Activated naive CD8-positive, alpha-beta T cell treated with anti-CD3 and anti-CD28 coated beads, Interleukin-2, amount 50 U/mL, for 24 hours (primary cell): ENCODE measurements at regions not wholly inside any gene's neighbourhood (a gene's known extent, or its start where the extent isn't known, plus 50 kb on each side); places are given as distances from the start of the nearest gene placed in this dataset.

Experiments
- ATAC-seq: fragments of 150-1000 bp; cut with Tn5 transposase; one replicate; pipeline ENCODE4 v1.10.0; 2021
- DNase-seq: peaks from one replicate; pipeline ENCODE4 v3.0.0; 2021
- H3K27ac Mint-ChIP-seq: one replicate; pipeline ENCODE4 v1.8.0; 2021; ENCODE audit warnings: mild to moderate bottlenecking, mixed read lengths
- H3K27me3 Mint-ChIP-seq: one replicate; pipeline ENCODE4 v1.8.0; 2021; ENCODE audit warnings: mixed read lengths
- H3K36me3 Mint-ChIP-seq: one replicate; pipeline ENCODE4 v1.8.0; 2021; ENCODE audit warnings: low read depth, mixed read lengths
- H3K4me1 Mint-ChIP-seq: one replicate; pipeline ENCODE4 v1.8.0; 2021; ENCODE audit warnings: mixed read lengths
- H3K4me3 Mint-ChIP-seq: one replicate; pipeline ENCODE4 v1.8.0; 2021; ENCODE audit warnings: mild to moderate bottlenecking, moderate library complexity, mixed read lengths
- H3K9me3 Mint-ChIP-seq: one replicate; pipeline ENCODE4 v1.8.0; 2021; ENCODE audit warnings: mixed read lengths

DNA sequence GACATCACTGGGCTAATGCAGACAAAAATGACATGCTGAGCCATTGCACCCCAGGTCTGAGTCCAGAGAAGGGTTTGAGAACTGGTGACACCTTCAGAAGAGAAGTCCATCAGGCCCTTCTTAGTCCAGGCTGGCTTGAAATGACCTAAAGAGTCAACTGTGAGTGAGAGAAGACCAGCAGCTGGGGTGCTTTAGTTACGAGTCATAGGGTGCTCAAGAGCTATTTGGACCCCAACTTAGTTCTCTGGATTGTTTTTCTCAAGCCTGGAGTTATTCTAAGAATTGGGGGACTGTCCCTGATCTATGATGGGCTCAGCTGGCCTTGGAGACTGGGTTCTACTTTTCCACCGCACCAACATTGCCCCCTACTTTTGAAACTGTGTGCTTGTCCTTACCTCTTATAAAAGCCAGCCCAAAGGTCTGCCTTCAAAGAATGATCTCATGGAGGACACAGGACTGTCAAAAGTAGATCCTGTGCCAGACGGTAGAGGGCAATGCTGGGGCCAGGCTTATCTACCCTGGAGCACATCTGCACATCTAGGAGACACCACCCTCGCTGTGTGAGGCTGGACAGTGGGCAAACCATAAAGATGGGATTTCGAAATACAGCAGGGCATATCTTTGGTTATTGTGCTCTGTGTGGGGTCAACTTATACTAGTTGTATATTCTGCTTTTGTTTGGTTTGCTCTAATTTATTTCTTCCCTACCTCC is 333.0 kb upstream of the SLC14A2 start:
- peaks cover 3% of the 10 kb centered on the region for H3K27me3 Mint-ChIP-seq
- no peak overlapping the region for H3K4me3 Mint-ChIP-seq
- H3K27ac Mint-ChIP-seq = no peak overlapping the region
- no peak for DNase-seq
- no peaks in the 10 kb centered on the region for H3K36me3 Mint-ChIP-seq
- ATAC-seq = no peak
- no peaks in the 10 kb centered on the region for H3K9me3 Mint-ChIP-seq
- H3K4me1 Mint-ChIP-seq = no peaks in the 10 kb centered on the region

DNA sequence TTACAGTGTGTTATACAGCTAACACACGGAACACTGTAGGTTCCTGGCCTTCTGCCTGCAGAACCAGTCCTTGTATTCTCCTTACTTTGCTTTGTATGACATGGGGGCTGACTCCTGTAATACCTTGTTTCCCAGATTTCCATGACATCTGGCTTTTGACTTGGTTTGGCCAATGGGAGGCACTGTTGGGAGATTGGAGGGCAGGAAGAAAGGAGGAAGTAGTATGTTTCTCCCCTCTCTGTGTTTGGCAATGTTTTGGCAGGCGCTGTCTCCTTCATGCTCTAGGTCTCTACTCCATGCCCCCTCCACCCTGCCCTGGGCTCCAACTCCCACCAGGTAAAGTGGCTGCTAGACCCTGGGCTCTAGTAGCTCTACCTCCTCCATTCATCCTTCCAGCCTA is 331.1 kb upstream of the SLC14A2 start:
- no peak for DNase-seq
- Mint-ChIP-seq H3K9me3 (no peaks in the 10 kb centered on the region), H3K27ac (no peak overlapping the region), H3K4me1 (no peaks in the 10 kb centered on the region), H3K36me3 (no peaks in the 10 kb centered on the region), H3K4me3 (no peak overlapping the region), H3K27me3 (peaks cover 3% of the 10 kb centered on the region)
- ATAC-seq = no peak

DNA sequence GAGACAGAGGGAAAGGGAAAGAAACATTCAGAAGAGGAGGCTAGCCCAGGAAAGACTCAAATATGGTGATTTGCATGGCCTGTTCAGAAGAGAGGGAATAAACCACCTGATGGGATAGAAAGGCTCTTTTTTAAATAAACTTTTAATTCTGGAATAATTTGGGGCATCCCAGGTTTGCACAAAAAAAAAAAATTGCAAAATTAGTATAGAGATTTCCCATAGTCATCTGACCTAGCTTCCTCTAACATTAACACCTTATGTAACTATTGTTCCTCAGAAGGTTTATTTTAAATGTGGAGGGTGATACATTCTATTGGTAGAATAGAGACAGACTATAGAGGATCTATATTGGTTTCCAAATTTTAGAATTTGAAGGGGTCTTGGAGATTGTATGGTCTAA is 330.4 kb upstream of the SLC14A2 start:
- H3K36me3 Mint-ChIP-seq = no peaks in the 10 kb centered on the region
- H3K27me3 Mint-ChIP-seq = peaks cover 3% of the 10 kb centered on the region
- DNase-seq (no peak), ATAC-seq (no peak)
- no peaks in the 10 kb centered on the region for H3K9me3 Mint-ChIP-seq
- H3K27ac Mint-ChIP-seq = no peak overlapping the region
- no peaks in the 10 kb centered on the region for H3K4me1 Mint-ChIP-seq
- no peak overlapping the region for H3K4me3 Mint-ChIP-seq

DNA sequence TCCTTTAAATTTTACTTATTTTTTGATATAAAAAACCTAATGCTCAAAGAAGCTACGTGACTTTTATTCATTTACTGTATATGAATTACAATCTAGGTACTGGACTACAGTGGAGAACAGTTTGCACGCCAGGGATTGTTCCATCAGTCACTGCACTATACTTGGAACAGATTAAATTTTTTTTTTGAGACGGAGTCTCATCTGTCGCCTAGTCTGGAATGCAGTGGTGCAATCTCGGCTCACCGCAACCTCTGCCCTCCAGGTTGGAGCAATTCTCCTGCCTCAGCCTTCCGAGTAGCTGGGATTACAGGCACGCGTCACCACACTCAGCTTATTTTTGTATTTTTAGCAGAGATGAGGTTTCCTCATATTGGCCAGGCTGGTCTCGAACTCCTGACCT is 330.0 kb upstream of the SLC14A2 start:
- no peaks in the 10 kb centered on the region for H3K36me3 Mint-ChIP-seq
- no peak for DNase-seq
- H3K9me3 Mint-ChIP-seq = no peaks in the 10 kb centered on the region
- no peak overlapping the region for H3K4me3 Mint-ChIP-seq
- H3K4me1 Mint-ChIP-seq = no peaks in the 10 kb centered on the region
- no peak for ATAC-seq
- peaks cover 5% of the 10 kb centered on the region for H3K27me3 Mint-ChIP-seq
- H3K27ac Mint-ChIP-seq = no peak overlapping the region

DNA sequence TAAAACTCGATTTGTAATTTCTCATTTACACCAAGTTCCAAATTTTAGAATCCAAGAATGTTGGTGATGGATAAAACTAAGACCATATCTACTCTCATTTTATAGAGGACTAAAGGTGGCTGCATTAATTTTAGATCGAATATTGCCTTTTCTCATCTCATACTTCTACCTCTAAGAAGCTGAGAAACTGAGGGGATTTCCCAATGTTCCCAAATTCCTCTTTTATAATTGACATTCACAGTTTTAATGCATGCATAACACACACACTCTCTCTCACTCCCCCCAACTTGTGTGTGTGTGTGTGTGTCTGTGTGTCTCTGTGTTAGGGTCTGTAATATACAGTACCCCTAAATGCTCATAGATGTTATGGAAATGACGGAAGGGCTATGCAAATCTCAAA is 328.8 kb upstream of the SLC14A2 start:
- H3K27ac Mint-ChIP-seq = no peak overlapping the region
- no peaks in the 10 kb centered on the region for H3K9me3 Mint-ChIP-seq
- no peaks in the 10 kb centered on the region for H3K36me3 Mint-ChIP-seq
- H3K27me3 Mint-ChIP-seq = peaks cover 3% of the 10 kb centered on the region
- ATAC-seq = no peak
- H3K4me1 Mint-ChIP-seq = no peaks in the 10 kb centered on the region
- no peak for DNase-seq
- no peak overlapping the region for H3K4me3 Mint-ChIP-seq

DNA sequence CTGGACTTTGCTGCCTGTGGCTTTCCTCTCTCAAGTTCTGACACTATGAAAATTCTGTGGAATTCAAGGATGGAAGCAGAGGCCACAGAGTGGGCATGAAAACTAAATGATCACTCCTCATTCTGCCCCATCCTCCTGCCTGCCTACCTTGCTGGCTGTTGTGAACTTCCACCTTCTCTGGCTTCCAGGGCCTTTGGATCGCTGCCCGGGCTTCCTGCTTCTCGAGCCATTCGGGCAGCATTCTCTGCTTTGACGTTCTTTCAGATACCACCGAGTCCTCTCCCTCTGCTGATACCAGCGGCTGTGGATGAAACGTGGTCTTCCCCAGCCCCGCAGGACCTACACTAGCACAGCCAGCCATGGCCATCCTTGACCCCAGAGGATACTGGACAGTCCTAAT is 327.7 kb upstream of the SLC14A2 start:
- ATAC-seq (no peak), DNase-seq (no peak)
- Mint-ChIP-seq H3K4me1 (no peaks in the 10 kb centered on the region), H3K36me3 (no peaks in the 10 kb centered on the region), H3K27ac (no peak overlapping the region), H3K9me3 (no peaks in the 10 kb centered on the region), H3K4me3 (no peak overlapping the region), H3K27me3 (peaks cover 3% of the 10 kb centered on the region)

DNA sequence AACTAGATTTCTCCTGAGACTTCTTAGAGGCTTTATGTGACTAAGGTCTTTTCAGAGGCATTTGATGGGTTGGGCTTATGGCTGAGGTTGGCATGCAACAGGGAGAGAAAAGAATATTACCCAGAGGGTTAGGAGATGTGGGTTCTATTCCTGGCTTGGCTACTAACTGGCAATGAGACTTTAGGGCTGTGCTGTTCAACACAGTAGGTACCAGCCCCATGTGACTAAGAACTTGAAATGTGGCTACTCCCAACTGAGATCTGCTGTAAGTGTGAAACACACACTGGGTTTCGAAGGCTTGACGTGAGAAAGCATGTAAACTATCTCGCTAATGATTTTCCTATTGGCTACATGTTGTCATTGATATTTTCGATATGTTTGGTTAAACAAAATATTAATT is 324.9 kb upstream of the SLC14A2 start:
- no peaks in the 10 kb centered on the region for H3K4me1 Mint-ChIP-seq
- DNase-seq (no peak), ATAC-seq (no peak)
- no peak overlapping the region for H3K27ac Mint-ChIP-seq
- no peak overlapping the region for H3K4me3 Mint-ChIP-seq
- no peaks in the 10 kb centered on the region for H3K36me3 Mint-ChIP-seq
- peaks cover 3% of the 10 kb centered on the region for H3K27me3 Mint-ChIP-seq
- no peaks in the 10 kb centered on the region for H3K9me3 Mint-ChIP-seq

DNA sequence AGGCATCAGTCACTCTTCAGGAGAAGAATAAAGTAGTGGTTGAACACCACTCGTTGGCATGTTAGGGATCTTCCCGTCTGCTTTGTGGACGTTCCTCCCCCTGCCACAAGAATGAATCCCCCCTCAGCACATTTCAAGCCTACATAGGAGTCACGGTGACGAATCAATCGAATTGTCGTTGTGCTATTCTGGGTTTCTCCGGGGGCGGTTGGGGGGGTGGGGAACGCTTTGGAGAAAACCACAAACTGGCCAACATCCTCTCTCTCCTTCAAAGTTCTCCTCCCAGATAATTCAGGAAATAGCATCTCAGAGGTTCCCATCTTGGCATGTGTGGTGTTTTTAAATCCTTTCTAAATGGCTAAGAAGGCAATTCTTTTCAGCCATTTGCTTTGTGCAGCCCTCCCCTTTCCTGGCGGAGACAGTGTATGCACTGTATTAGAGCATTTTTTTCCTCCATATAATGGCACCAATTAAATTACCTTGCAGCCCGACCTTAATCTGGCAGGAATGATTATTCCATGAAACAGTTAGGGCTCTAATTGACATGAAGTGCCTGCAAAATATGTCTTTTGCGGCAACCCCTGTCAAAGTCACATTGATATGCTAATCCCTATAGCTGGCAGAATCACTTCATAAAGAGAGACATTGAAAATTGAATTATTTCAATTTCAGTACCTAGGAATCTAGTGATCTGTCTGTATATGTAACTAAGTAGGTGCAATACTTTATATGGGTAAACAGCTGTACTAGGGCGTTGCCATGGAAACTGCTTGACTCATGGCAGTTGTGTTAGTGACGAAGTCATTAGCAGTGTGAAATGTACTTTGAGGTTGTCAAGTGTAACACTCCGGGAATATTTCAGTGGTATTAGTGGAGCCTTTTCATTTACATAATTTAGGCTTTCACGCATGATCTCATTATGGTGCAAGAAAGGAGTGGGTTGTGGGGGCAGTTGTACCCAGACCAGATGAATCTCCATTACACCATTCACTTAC is 323.4 kb upstream of the SLC14A2 start:
- no peak for DNase-seq

DNA sequence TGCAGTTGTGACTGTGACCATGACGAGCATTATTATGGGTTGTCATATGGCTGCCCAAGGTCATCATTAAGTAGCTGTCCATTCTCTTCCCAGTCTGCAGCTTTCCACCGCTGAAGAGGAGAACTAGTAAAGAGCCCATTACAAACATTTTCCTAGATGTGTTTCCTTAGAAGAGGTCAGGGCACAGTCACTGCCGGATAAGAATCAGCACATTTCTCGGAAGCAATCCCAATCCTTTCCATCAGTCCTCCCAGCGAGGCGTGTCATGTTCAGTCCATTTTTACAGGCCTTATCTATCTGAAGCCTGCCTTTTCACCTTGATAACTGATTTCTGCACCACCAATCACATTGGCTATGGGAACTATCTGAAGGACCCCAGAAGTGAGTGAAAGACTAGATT is 319.9 kb upstream of the SLC14A2 start:
- Mint-ChIP-seq H3K4me3 (no peak overlapping the region), H3K4me1 (no peaks in the 10 kb centered on the region)

More for the DNA sequence above, 323.4 kb upstream of the SLC14A2 start:
- Mint-ChIP-seq H3K36me3 (no peaks in the 10 kb centered on the region), H3K27me3 (peaks cover 3% of the 10 kb centered on the region), H3K4me3 (no peak overlapping the region), H3K9me3 (no peaks in the 10 kb centered on the region), H3K4me1 (no peaks in the 10 kb centered on the region), H3K27ac (no peak overlapping the region)
- no peak for ATAC-seq

DNA sequence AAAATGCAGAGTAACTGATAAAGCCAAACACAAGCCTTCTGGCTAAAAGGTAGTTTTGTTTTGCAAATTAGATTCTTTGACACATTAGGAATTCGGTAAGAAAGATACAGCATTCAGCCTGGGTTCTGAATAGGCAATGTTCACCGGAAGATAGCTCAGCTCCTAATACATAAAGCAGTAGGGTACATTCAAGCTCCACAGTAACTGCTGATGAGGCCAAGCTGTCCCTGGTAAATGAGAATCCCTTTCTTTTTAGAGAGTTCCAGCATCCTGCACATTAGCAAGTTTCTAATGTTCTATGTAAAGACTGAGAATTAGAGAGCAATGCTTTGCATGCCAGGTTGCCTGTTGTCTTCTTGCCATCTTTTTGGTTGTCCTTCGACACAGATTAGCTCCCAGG is 316.3 kb upstream of the SLC14A2 start:
- no peak overlapping the region for H3K4me3 Mint-ChIP-seq
- H3K9me3 Mint-ChIP-seq = no peaks in the 10 kb centered on the region

More for the DNA sequence above, 319.9 kb upstream of the SLC14A2 start:
- Mint-ChIP-seq H3K36me3 (no peaks in the 10 kb centered on the region), H3K9me3 (no peaks in the 10 kb centered on the region), H3K27me3 (peaks cover under 1% of the 10 kb centered on the region), H3K27ac (no peak overlapping the region)
- no peak for ATAC-seq
- DNase-seq = no peak

DNA sequence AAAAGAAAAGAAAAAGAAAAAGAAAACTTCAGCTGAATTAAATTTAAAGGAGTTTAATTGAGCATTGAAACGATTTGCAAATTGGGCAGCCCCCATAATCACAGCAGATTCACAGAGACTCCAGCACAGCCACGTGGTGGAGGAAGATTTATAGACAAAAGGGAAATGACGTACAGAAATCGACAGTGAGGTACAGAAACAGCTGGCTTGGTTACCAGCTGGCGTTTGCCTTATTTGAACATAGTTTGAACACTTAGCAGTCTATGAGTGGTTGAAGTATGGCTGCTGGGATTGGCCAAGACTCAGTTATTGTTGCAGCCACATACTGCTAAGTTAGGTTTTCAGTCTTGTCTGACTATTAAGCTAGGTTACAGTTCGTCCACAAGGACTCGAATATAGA is 312.2 kb upstream of the SLC14A2 start:
- H3K27ac Mint-ChIP-seq = no peak overlapping the region
- H3K27me3 Mint-ChIP-seq = peaks cover 2% of the 10 kb centered on the region
- H3K4me3 Mint-ChIP-seq = no peak overlapping the region
- H3K9me3 Mint-ChIP-seq = no peaks in the 10 kb centered on the region
- no peak for ATAC-seq
- DNase-seq = no peak
- H3K36me3 Mint-ChIP-seq = no peaks in the 10 kb centered on the region
- H3K4me1 Mint-ChIP-seq = no peaks in the 10 kb centered on the region

More for the DNA sequence above, 316.3 kb upstream of the SLC14A2 start:
- H3K4me1 Mint-ChIP-seq = no peaks in the 10 kb centered on the region
- DNase-seq (no peak), ATAC-seq (no peak)
- no peaks in the 10 kb centered on the region for H3K36me3 Mint-ChIP-seq
- no peak overlapping the region for H3K27ac Mint-ChIP-seq
- no peaks in the 10 kb centered on the region for H3K27me3 Mint-ChIP-seq

DNA sequence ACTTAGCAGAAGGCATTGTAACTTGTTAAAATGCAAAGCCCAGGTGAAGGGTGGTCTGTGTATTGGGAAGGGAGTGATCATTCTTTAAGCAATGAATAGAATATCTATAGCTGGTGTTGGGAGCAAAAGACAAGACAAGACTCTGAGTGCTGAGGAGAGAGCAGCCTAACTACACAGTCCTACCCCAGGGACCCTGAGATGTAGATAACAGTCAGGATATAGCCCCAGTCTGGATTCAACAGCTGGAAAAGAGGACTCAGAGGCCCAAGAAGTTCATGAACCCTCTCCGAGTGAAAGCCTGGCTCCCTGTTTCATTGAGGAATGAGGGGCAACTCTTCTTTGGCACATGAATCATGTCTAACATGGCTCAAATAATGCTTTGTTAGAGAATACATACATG is 310.7 kb upstream of the SLC14A2 start:
- Mint-ChIP-seq H3K9me3 (no peaks in the 10 kb centered on the region), H3K4me1 (no peaks in the 10 kb centered on the region), H3K27me3 (peaks cover 2% of the 10 kb centered on the region), H3K27ac (no peak overlapping the region), H3K36me3 (no peaks in the 10 kb centered on the region), H3K4me3 (no peak overlapping the region)
- ATAC-seq (no peak), DNase-seq (no peak)

DNA sequence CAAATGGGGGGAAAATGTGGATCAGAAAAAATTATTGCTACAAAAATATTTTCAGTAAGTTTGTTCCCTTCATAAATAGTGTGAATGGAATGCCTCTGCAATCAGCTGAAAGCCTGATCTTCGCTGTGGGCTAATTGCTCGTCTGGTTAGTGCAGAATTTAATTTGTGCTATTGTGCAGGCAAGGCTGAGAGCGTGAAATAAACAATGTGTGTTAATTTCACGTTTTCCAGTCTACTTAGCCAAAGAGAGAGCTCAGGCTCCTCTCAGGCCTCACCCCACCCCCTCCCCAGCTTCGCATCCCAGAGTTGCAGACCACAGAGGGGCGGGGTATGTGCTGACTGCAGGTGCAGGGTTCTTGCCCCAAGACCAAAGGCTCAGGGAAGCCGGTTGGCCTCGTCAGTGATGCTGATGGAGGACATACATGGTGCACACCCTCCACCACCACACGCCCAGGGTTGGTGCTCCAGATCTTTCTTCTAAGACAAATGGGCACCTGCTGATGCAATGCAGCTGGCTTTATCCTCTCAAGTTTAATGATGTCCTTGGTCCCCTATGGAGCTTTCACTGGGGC is 302.6 kb upstream of the SLC14A2 start:
- ATAC-seq (no peak), DNase-seq (no peak)
- Mint-ChIP-seq H3K27ac (no peak overlapping the region), H3K9me3 (no peaks in the 10 kb centered on the region), H3K4me1 (no peaks in the 10 kb centered on the region), H3K4me3 (no peak overlapping the region), H3K27me3 (no peaks in the 10 kb centered on the region), H3K36me3 (no peaks in the 10 kb centered on the region)

DNA sequence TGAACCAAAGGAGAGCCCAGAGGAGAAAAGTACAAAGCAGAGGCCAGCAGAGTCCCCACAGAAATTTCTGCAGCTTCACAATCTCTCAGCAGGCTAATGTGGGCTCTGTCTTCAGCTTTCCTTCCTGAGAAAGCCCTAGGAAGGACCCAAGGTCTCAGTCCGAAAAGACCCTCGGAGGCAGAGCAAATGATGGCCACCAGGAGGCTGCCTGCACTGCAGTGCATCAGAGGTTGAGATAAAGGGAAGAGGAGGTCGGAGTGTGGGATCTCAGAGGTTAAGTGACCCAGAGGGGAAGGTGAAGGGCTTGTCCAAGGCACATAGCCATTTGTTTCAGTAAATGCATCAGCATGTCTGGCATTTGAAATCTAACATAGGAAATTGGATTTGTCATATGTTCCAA is 299.1 kb upstream of the SLC14A2 start:
- Mint-ChIP-seq H3K4me3 (no peak overlapping the region), H3K27me3 (no peaks in the 10 kb centered on the region), H3K9me3 (no peaks in the 10 kb centered on the region), H3K4me1 (no peaks in the 10 kb centered on the region), H3K36me3 (no peaks in the 10 kb centered on the region), H3K27ac (no peak overlapping the region)
- no peak for ATAC-seq
- no peak for DNase-seq
